Coronary artery (tissue), 2 donors: ENCODE measurements at regions not wholly inside any gene's neighbourhood (a gene's known extent, or its start where the extent isn't known, plus 50 kb on each side); places are given as distances from the start of the nearest gene placed in this dataset.

Experiments used
- DNase-seq: peaks from one replicate; pipeline ENCODE4 v3.0.0-alpha.2; 2017; ENCODE audit warnings: low spot score
- H3K27ac ChIP-seq, 2 donors: fragments of 200-600 bp; sonication (generic); one replicate each; pipeline ENCODE4 v1.5.1; 2016 to 2019
- H3K4me3 ChIP-seq: fragments of 200-600 bp; sonication (generic); 2 replicates; pipeline ENCODE4 v1.5.1; 2016; ENCODE audit warnings: mild to moderate bottlenecking, moderate library complexity
- CTCF ChIP-seq: fragments of 200-600 bp; sonication (generic); IDR thresholded peaks from one replicate; pipeline ENCODE4 v1.5.1; 2019; ENCODE audit warnings: antibody characterized with exemption

GRCh38 chr17:73952082-73952479, 251.4 kb upstream of the RPL38 start:
- Histone ChIP-seq H3K27ac (no peak overlapping the region), H3K4me3 (peak overlapping the region; percentile 66)

DNA sequence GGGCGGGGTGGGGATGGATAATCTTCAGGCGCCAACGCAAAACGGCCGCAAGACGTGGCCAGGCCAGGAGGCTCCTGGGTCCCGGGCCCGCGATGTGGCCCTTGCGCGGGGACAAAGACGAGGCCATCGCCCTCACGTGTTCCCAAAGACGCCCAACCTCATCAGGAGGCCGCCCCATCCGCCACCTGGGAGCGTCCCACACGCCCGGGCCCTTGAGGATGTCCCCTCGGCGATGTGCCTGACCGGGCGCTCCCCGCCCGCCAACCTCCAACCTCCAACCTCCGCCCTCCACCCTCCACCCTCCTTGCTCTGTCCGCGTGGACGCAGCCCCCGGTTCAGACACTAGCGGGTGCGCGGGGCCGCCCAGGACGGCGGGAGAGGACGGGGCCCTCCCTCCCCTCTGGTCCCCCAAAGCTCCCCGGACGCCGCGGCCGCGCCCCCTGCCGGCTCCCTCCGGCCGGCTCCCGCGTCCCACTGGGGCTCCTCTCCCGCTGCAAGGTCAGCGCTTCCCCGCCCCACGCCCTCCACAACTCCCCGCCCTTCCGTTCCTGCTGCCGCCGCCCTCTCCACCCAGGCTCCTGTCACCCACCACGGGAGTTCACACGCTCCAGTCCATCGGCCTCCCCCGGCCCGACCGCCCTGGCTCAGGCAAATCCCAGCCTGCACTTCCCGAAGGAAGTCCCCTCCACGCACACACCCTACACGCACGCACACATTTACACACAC, 250.8 kb upstream of the RPL38 start:
- peak; percentile 65 for DNase-seq
- peak; percentile 21 for TF ChIP-seq CTCF

More at GRCh38 chr17:73952082-73952479, 251.4 kb upstream of the RPL38 start:
- TF ChIP-seq CTCF = no peak
- no peak for DNase-seq

GRCh38 chr17:73953206-73954033, 250.1 kb upstream of the RPL38 start:
- no peak for TF ChIP-seq CTCF
- DNase-seq = peak; percentile 36
- H3K4me3 ChIP-seq = peak overlapping the region; percentile 66
- H3K27ac ChIP-seq = no peak overlapping the region

More for the DNA sequence above, 250.8 kb upstream of the RPL38 start:
- H3K27ac ChIP-seq = no peak overlapping the region
- peak overlapping the region; percentile 66 for H3K4me3 ChIP-seq

DNA sequence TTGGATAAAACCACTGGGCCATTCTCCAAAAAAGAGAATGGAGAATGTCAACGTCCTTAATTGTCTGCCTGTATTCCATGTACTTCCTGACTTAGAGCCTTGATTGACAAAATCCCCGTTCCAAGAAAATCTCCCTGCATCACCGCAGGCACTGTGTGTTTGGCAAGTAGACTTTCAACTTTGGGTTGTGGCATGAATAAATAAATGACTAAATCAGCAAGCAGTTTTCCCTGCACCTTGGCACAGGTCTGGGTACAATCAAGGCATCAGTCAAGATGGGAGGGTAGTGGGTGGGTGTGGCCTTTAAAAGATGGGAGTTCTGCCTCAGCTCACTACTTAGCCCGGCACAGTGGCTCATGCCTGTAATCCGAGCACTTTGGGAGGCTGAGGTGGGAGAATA, 248.5 kb upstream of the RPL38 start:
- no peak for TF ChIP-seq CTCF
- Histone ChIP-seq H3K4me3 (no peak overlapping the region), H3K27ac (no peak overlapping the region)
- DNase-seq = peak; percentile 43

DNA sequence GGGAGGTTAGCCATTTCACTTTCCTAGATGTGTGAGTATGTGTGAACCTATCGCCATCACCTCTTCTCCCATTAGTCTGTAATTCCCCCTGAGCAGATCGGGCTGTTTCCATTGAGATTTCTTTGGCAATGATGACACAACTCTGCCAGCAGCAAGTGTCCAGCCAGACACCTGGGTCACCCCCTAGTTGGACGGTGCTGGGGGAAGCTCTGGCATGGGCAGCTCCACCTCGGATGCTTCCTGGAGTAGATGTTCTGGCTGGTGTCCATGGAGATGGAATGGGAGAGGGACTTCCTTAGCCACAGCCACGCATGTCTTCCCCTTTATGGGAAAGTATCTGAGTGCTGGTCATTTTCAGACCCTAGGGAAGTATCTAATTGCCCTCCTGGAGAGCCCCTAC, 247.9 kb upstream of the RPL38 start:
- peak; percentile 64 for DNase-seq
- no peak for TF ChIP-seq CTCF
- no peak overlapping the region for H3K27ac ChIP-seq
- H3K4me3 ChIP-seq = no peak overlapping the region

- no peak for TF ChIP-seq CTCF
- Histone ChIP-seq H3K27ac (no peak overlapping the region), H3K4me3 (no peak overlapping the region)
- no peak for DNase-seq
These were observed 247.3 kb upstream of the RPL38 start for GRCh38 chr17:73956169-73956568.
